ENCODE measurements at regions not wholly inside any gene's neighbourhood (a gene's known extent, or its start where the extent isn't known, plus 50 kb on each side); places are given as distances from the start of the nearest gene placed in this dataset.

DNA sequence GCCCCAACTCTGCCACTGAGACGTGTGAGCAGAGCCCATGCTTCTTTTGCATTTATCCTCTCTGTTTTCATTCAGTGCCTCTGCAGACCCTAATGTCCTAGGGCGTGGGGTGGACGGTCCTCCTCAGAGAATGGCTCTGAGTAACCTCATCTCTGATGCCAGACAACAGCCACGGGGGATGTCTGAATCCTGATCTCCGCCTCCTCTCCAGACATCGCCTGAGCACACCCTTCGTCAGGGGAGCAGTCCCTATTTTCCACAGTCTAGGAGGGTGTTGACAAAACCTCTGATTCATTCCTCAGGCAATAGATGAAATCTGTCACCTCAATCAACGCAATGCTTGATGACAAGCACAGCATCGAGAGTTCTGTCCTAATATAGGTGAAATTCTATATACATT, 109.2 kb upstream of the DYRK2 start:
- Histone ChIP-seq H3K4me2 (ENCODE audit: insufficient read depth, low read length) (no peak overlapping the region), H3K36me3 (ENCODE audit: insufficient read depth, low read length) (no peaks in the 10 kb centered on the region), H2AFZ (ENCODE audit: low read depth, low read length) (no peak overlapping the region), H3K4me3 (ENCODE audit: low read depth in 1 of 2, low read length in 2 of 2) (no peak overlapping the region), H3K79me2 (ENCODE audit: insufficient read depth, low read length) (no peaks in the 10 kb centered on the region), H3K27ac (ENCODE audit: low read length) (no peak overlapping the region), H3K27me3 (ENCODE audit: insufficient read depth, low read length, poor library complexity) (no peaks in the 10 kb centered on the region), H3K9ac (ENCODE audit: low read depth, low read length) (no peak overlapping the region), H3K4me1 (ENCODE audit: insufficient read depth, low read length) (no peaks in the 10 kb centered on the region), H3K9me3 (ENCODE audit: insufficient read depth, low read length, severe bottlenecking) (no peaks in the 10 kb centered on the region), H4K20me1 (ENCODE audit: insufficient read depth, low read length) (no peaks in the 10 kb centered on the region)
- no peak for TF ChIP-seq EZH2 (IDR thresholded peaks at IDR 0.05; ENCODE audit: borderline replicate concordance, low read depth, low read length, severe bottlenecking)
- TF ChIP-seq, protein P1, sequence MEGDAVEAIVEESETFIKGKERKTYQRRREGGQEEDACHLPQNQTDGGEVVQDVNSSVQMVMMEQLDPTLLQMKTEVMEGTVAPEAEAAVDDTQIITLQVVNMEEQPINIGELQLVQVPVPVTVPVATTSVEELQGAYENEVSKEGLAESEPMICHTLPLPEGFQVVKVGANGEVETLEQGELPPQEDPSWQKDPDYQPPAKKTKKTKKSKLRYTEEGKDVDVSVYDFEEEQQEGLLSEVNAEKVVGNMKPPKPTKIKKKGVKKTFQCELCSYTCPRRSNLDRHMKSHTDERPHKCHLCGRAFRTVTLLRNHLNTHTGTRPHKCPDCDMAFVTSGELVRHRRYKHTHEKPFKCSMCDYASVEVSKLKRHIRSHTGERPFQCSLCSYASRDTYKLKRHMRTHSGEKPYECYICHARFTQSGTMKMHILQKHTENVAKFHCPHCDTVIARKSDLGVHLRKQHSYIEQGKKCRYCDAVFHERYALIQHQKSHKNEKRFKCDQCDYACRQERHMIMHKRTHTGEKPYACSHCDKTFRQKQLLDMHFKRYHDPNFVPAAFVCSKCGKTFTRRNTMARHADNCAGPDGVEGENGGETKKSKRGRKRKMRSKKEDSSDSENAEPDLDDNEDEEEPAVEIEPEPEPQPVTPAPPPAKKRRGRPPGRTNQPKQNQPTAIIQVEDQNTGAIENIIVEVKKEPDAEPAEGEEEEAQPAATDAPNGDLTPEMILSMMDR (IDR thresholded peaks at IDR 0.05; ENCODE audit: borderline replicate concordance, extremely low read depth, low read length, poor library complexity, severe bottlenecking) = no peak
- DNase-seq (no peak), ATAC-seq (ENCODE audit: insufficient read depth, low read depth) (no peak)

DNA sequence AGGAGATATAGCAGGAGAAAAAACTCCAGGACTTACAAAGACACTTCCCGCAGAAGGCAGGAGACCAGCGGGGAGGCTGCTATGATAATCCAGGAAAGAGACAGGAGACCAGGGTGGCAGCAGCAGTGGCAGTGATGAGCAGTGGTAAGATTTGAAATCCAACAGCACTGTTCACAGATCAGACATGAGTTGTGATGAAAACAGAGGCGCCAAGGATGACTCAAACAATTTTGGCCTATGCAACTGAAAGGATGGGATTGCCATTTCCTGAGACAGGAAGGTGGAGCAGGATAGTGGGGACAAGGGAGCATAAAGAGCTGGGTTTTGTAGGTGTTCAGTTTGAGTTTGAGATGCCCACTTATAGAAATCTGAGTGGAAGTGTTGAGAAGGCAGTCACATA, 108.6 kb upstream of the DYRK2 start:
- no peak overlapping the region for H2AFZ ChIP-seq (ENCODE audit: low read depth, low read length)
- no peak overlapping the region for H3K4me2 ChIP-seq (ENCODE audit: insufficient read depth, low read length)
- no peaks in the 10 kb centered on the region for H3K36me3 ChIP-seq (ENCODE audit: insufficient read depth, low read length)
- ATAC-seq (ENCODE audit: insufficient read depth, low read depth) (no peak), DNase-seq (no peak)
- no peaks in the 10 kb centered on the region for H3K27me3 ChIP-seq (ENCODE audit: insufficient read depth, low read length, poor library complexity)
- H3K9me3 ChIP-seq (ENCODE audit: insufficient read depth, low read length, severe bottlenecking) = no peaks in the 10 kb centered on the region
- H3K4me3 ChIP-seq (ENCODE audit: low read depth in 1 of 2, low read length in 2 of 2) = no peak overlapping the region
- TF ChIP-seq, protein P1 (IDR thresholded peaks at IDR 0.05; ENCODE audit: borderline replicate concordance, extremely low read depth, low read length, poor library complexity, severe bottlenecking) = no peak
- no peak for TF ChIP-seq EZH2 (IDR thresholded peaks at IDR 0.05; ENCODE audit: borderline replicate concordance, low read depth, low read length, severe bottlenecking)
- H3K79me2 ChIP-seq (ENCODE audit: insufficient read depth, low read length) = no peaks in the 10 kb centered on the region
- no peaks in the 10 kb centered on the region for H3K4me1 ChIP-seq (ENCODE audit: insufficient read depth, low read length)
- H3K27ac ChIP-seq (ENCODE audit: low read length) = no peak overlapping the region
- no peak overlapping the region for H3K9ac ChIP-seq (ENCODE audit: low read depth, low read length)
- no peaks in the 10 kb centered on the region for H4K20me1 ChIP-seq (ENCODE audit: insufficient read depth, low read length)

DNA sequence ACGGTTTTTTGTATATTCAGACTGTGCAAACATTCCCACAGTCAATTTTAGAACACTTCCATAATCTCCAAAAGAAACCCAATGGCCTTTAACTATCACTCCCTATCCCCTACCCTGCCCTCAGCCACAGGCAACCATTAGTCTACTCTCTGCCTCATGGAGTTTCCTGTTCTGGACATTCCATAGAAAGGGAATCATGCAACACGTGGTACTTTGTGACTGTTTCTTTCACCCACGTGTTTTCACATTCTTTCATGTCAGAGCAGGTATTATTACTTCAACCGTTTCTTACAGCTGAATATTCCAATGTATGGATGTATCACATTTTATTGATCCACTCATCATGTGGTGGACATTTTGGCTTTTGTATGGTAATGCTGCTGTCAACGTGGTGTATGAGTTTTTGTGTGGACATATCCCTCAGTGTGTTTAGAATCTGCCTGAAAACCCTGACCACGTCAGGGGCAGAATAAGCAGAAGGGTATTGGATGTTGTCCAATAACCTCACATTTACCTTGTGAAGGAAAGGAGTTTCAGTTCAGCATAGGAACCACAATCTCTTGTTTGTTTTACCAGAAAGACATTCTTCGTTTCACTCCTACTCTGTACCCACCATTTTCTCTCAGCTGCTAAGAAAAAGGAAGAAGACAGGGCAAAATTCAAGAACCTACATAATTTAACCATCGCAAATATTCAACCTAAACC, 107.5 kb upstream of the DYRK2 start:
- H3K4me1 ChIP-seq (ENCODE audit: insufficient read depth, low read length) = no peaks in the 10 kb centered on the region
- H4K20me1 ChIP-seq (ENCODE audit: insufficient read depth, low read length) = no peaks in the 10 kb centered on the region
- no peaks in the 10 kb centered on the region for H3K36me3 ChIP-seq (ENCODE audit: insufficient read depth, low read length)
- no peak overlapping the region for H3K9ac ChIP-seq (ENCODE audit: low read depth, low read length)
- no peak overlapping the region for H3K27ac ChIP-seq (ENCODE audit: low read length)
- H3K4me3 ChIP-seq (ENCODE audit: low read depth in 1 of 2, low read length in 2 of 2) = no peak overlapping the region
- TF ChIP-seq EZH2 (IDR thresholded peaks at IDR 0.05; ENCODE audit: borderline replicate concordance, low read depth, low read length, severe bottlenecking) = no peak
- TF ChIP-seq, protein P1 (IDR thresholded peaks at IDR 0.05; ENCODE audit: borderline replicate concordance, extremely low read depth, low read length, poor library complexity, severe bottlenecking) = no peak
- no peak for ATAC-seq (ENCODE audit: insufficient read depth, low read depth)
- no peak overlapping the region for H3K4me2 ChIP-seq (ENCODE audit: insufficient read depth, low read length)
- H3K79me2 ChIP-seq (ENCODE audit: insufficient read depth, low read length) = no peaks in the 10 kb centered on the region
- no peaks in the 10 kb centered on the region for H3K9me3 ChIP-seq (ENCODE audit: insufficient read depth, low read length, severe bottlenecking)
- no peak for DNase-seq
- H3K27me3 ChIP-seq (ENCODE audit: insufficient read depth, low read length, poor library complexity) = no peaks in the 10 kb centered on the region
- H2AFZ ChIP-seq (ENCODE audit: low read depth, low read length) = no peak overlapping the region
